ENCODE measurements at regions not wholly inside any gene's neighbourhood (a gene's known extent, or its start where the extent isn't known, plus 50 kb on each side); places are given as distances from the start of the nearest gene placed in this dataset.

DNA sequence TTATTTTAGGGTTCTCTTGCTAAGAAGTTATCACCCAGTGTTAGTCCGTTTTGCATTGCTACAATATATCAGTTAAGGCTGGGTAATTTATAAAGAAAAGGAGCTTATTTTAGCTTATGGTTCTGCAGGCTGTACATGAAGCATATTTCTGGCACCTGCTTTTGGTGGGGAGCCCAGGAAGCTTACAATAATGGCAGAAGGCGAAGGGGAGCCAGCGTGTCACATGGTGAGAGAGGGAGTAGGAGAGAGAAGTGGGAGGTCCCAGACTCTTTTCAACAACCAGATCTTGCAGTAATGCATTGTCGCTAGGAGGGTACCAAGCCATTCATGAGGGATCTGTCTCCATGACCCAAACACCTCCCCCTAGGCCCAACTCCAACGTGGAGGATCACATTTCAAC is 688.8 kb upstream of the PIK3C3 start:
- Histone ChIP-seq H3K9ac (ENCODE audit: extremely low read depth, low read length, poor library complexity, severe bottlenecking) (no peak overlapping the region), H3K36me3 (ENCODE audit: control insufficient read depth, insufficient read depth, low read length) (no peaks in the 10 kb centered on the region), H3K9me3 (ENCODE audit: control insufficient read depth, low read length) (no peaks in the 10 kb centered on the region), H3K27me3 (ENCODE audit: control insufficient read depth, insufficient read depth, low read length, poor library complexity, severe bottlenecking) (no peaks in the 10 kb centered on the region), H3K4me1 (ENCODE audit: control insufficient read depth, insufficient read depth, low read length) (no peaks in the 10 kb centered on the region), H3K27ac (ENCODE audit: low read depth, low read length) (no peak overlapping the region), H3K4me3 (ENCODE audit: low read length) (no peak overlapping the region)
- no peak overlapping the region for H3K4me3 Mint-ChIP-seq
- H3K4me1 Mint-ChIP-seq, result no peaks in the 10 kb centered on the region
- WGBS, 2 experiments (ENCODE audit: insufficient coverage in 1 of 2, insufficient read length in 1 of 2), result 73 to 93% methylated on average over 3 to 5 of the region's 5 CpGs
- H3K9me3 Mint-ChIP-seq, result no peaks in the 10 kb centered on the region
- H3K36me3 Mint-ChIP-seq (ENCODE audit: low read depth), result no peaks in the 10 kb centered on the region
- DNase-seq, result no peak
- TF ChIP-seq, protein P1, sequence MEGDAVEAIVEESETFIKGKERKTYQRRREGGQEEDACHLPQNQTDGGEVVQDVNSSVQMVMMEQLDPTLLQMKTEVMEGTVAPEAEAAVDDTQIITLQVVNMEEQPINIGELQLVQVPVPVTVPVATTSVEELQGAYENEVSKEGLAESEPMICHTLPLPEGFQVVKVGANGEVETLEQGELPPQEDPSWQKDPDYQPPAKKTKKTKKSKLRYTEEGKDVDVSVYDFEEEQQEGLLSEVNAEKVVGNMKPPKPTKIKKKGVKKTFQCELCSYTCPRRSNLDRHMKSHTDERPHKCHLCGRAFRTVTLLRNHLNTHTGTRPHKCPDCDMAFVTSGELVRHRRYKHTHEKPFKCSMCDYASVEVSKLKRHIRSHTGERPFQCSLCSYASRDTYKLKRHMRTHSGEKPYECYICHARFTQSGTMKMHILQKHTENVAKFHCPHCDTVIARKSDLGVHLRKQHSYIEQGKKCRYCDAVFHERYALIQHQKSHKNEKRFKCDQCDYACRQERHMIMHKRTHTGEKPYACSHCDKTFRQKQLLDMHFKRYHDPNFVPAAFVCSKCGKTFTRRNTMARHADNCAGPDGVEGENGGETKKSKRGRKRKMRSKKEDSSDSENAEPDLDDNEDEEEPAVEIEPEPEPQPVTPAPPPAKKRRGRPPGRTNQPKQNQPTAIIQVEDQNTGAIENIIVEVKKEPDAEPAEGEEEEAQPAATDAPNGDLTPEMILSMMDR (conservative IDR thresholded peaks at IDR 0.05), result no peak
- H3K27ac Mint-ChIP-seq, result no peak overlapping the region
- H3K27me3 Mint-ChIP-seq (ENCODE audit: insufficient read depth), result no peaks in the 10 kb centered on the region

DNA sequence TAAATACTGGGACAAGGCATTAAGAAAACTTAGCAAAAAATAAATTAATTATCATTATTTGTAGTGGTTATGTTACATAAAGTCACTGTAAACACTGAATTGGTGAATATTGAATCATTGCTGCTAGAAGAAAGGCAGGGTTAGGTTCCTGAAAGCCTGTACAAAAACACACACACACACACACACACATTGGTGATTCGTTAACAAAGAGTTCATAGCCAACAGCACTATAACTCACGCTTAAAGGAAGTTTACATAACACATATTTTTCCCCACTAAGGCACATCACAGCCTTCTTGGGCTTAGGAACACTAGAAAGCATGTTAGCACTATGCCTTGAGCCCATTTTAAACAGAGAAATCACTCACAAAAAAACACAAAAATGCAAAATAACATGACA is 690.0 kb upstream of the PIK3C3 start:
- TF ChIP-seq, protein P1 (conservative IDR thresholded peaks at IDR 0.05), result no peak
- Mint-ChIP-seq H3K9me3 (no peaks in the 10 kb centered on the region), H3K4me3 (no peak overlapping the region), H3K36me3 (ENCODE audit: low read depth) (no peaks in the 10 kb centered on the region), H3K27me3 (ENCODE audit: insufficient read depth) (no peaks in the 10 kb centered on the region), H3K4me1 (no peaks in the 10 kb centered on the region), H3K27ac (no peak overlapping the region)
- WGBS, 2 experiments (ENCODE audit: insufficient coverage in 1 of 2, insufficient read length in 1 of 2), result 84% methylated on average over 2 of the region's 2 CpGs; no CpG with 5 or more reads in 1 of the 2 experiments
- Histone ChIP-seq H3K27ac (ENCODE audit: low read depth, low read length) (no peak overlapping the region), H3K36me3 (ENCODE audit: control insufficient read depth, insufficient read depth, low read length) (no peaks in the 10 kb centered on the region), H3K9me3 (ENCODE audit: control insufficient read depth, low read length) (no peaks in the 10 kb centered on the region), H3K9ac (ENCODE audit: extremely low read depth, low read length, poor library complexity, severe bottlenecking) (no peak overlapping the region), H3K4me1 (ENCODE audit: control insufficient read depth, insufficient read depth, low read length) (no peaks in the 10 kb centered on the region), H3K27me3 (ENCODE audit: control insufficient read depth, insufficient read depth, low read length, poor library complexity, severe bottlenecking) (no peaks in the 10 kb centered on the region), H3K4me3 (ENCODE audit: low read length) (no peak overlapping the region)
- no peak for DNase-seq

DNA sequence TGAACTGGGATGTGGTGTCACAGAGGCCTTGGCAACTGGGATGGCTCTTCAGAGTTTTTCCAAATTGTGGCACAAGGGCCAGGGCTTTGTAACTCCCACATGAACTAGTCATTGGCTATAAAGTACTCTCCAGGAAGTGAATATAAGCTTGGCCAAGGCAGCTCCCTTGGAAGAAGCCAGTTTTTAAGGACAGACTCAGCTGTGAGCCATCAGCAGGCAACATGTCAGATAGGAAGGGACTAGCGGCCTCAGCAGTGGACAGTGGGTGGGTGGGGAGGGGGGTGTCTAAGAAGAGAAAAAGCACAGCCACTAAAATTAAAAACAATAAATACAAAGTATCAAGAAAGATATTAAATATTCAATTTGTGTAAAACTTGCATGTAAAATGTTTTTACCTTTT is 691.1 kb upstream of the PIK3C3 start:
- Histone ChIP-seq H3K9ac (ENCODE audit: extremely low read depth, low read length, poor library complexity, severe bottlenecking) (no peak overlapping the region), H3K4me3 (ENCODE audit: low read length) (no peak overlapping the region), H3K36me3 (ENCODE audit: control insufficient read depth, insufficient read depth, low read length) (no peaks in the 10 kb centered on the region), H3K4me1 (ENCODE audit: control insufficient read depth, insufficient read depth, low read length) (no peaks in the 10 kb centered on the region), H3K9me3 (ENCODE audit: control insufficient read depth, low read length) (no peaks in the 10 kb centered on the region), H3K27me3 (ENCODE audit: control insufficient read depth, insufficient read depth, low read length, poor library complexity, severe bottlenecking) (no peaks in the 10 kb centered on the region), H3K27ac (ENCODE audit: low read depth, low read length) (no peak overlapping the region)
- Mint-ChIP-seq H3K36me3 (ENCODE audit: low read depth) (no peaks in the 10 kb centered on the region), H3K4me1 (no peaks in the 10 kb centered on the region), H3K27ac (no peak overlapping the region), H3K27me3 (ENCODE audit: insufficient read depth) (no peaks in the 10 kb centered on the region), H3K9me3 (no peaks in the 10 kb centered on the region), H3K4me3 (no peak overlapping the region)
- no peak for DNase-seq
- TF ChIP-seq, protein P1 (conservative IDR thresholded peaks at IDR 0.05), result no peak
- no CpG with 5 or more reads among the region's 1 CpG for WGBS, 2 experiments (ENCODE audit: insufficient coverage in 1 of 2, insufficient read length in 1 of 2)

Data from endodermal cell (in vitro differentiated cells).